NT2/D1 (cell line): ENCODE measurements at regions not wholly inside any gene's neighbourhood (a gene's known extent, or its start where the extent isn't known, plus 50 kb on each side); places are given as distances from the start of the nearest gene placed in this dataset.
A peak's percentile ranks its signal among the peaks of the same experiment; 100 is the strongest.

Experiments
- DNase-seq: peaks from one replicate; pipeline ENCODE4 v3.0.0-alpha.2; 2011; ENCODE audit warnings: low read depth, low spot score
- H3K27me3 ChIP-seq: 2 replicates; pipeline ENCODE4 v1.6.0; 2011; ENCODE audit warnings: mild to moderate bottlenecking; ENCODE audit not compliant: insufficient read length, insufficient read depth
- H3K36me3 ChIP-seq: 2 replicates; pipeline ENCODE4 v1.6.1; 2011; ENCODE audit warnings: mild to moderate bottlenecking, low read length, mixed read lengths; ENCODE audit not compliant: insufficient read depth, insufficient read length
- H3K4me1 ChIP-seq: 2 replicates; pipeline ENCODE4 v1.5.1; 2011; ENCODE audit not compliant: insufficient read depth, insufficient read length
- H3K4me3 ChIP-seq: 2 replicates; pipeline ENCODE4 v1.5.1; 2011; ENCODE audit warnings: low read depth; ENCODE audit not compliant: insufficient read length
- H3K9ac ChIP-seq: 2 replicates; pipeline ENCODE4 v1.6.0; 2011; ENCODE audit warnings: low read depth; ENCODE audit not compliant: insufficient read length
- H3K9me3 ChIP-seq: 2 replicates; pipeline ENCODE4 v1.5.1; 2011; ENCODE audit warnings: mild to moderate bottlenecking, low read length; ENCODE audit not compliant: insufficient read depth
- SUZ12 ChIP-seq: IDR thresholded peaks from 2 replicates; pipeline ENCODE4 v1.6.1; 2011; ENCODE audit not compliant: insufficient read length, insufficient read depth; ENCODE audit errors: extremely low read depth
- YY1 ChIP-seq: IDR thresholded peaks from 2 replicates; pipeline ENCODE4 v1.6.1; 2011; ENCODE audit not compliant: insufficient read length, insufficient read depth
- ZNF274 ChIP-seq: IDR thresholded peaks from 2 replicates; pipeline ENCODE4 v1.6.1; 2011; ENCODE audit warnings: mild to moderate bottlenecking, low read depth, low read length

GRCh38 chr2:51711766-51712165 lies 679.8 kb upstream of the NRXN1 start:
- TF ChIP-seq SUZ12 (no peak), ZNF274 (no peak), YY1 (no peak)

GRCh38 chr2:51710222-51710621 lies 678.3 kb upstream of the NRXN1 start:
- peak; percentile 28 for DNase-seq
- TF ChIP-seq SUZ12 (no peak), YY1 (no peak), ZNF274 (no peak)
- Histone ChIP-seq H3K36me3 (no peaks in the 10 kb centered on the region), H3K4me3 (no peak overlapping the region), H3K9me3 (no peaks in the 10 kb centered on the region), H3K4me1 (no peaks in the 10 kb centered on the region), H3K9ac (no peak overlapping the region), H3K27me3 (no peaks in the 10 kb centered on the region)

More at GRCh38 chr2:51711766-51712165, 679.8 kb upstream of the NRXN1 start:
- Histone ChIP-seq H3K9me3 (no peaks in the 10 kb centered on the region), H3K4me1 (no peaks in the 10 kb centered on the region), H3K36me3 (no peaks in the 10 kb centered on the region), H3K27me3 (no peaks in the 10 kb centered on the region), H3K4me3 (no peak overlapping the region), H3K9ac (no peak overlapping the region)
- DNase-seq: no peak

GRCh38 chr2:51707625-51708024 lies 675.7 kb upstream of the NRXN1 start:
- no peaks in the 10 kb centered on the region for H3K27me3 ChIP-seq
- no peaks in the 10 kb centered on the region for H3K4me1 ChIP-seq
- no peak overlapping the region for H3K9ac ChIP-seq
- no peak overlapping the region for H3K4me3 ChIP-seq
- no peaks in the 10 kb centered on the region for H3K9me3 ChIP-seq
- H3K36me3 ChIP-seq: no peaks in the 10 kb centered on the region
- DNase-seq: no peak
- TF ChIP-seq YY1 (no peak), ZNF274 (no peak), SUZ12 (no peak)

- H3K4me1 ChIP-seq: no peaks in the 10 kb centered on the region
- H3K36me3 ChIP-seq: no peaks in the 10 kb centered on the region
- H3K9ac ChIP-seq: no peak overlapping the region
- no peaks in the 10 kb centered on the region for H3K27me3 ChIP-seq
- no peaks in the 10 kb centered on the region for H3K9me3 ChIP-seq
- H3K4me3 ChIP-seq: no peak overlapping the region
- TF ChIP-seq ZNF274 (no peak), YY1 (no peak), SUZ12 (no peak)
- DNase-seq: no peak
Measured at GRCh38 chr2:51706220-51706619, 674.3 kb upstream of the NRXN1 start.

GRCh38 chr2:51705417-51705816 lies 673.5 kb upstream of the NRXN1 start:
- Histone ChIP-seq H3K27me3 (no peaks in the 10 kb centered on the region), H3K4me3 (no peak overlapping the region), H3K4me1 (no peaks in the 10 kb centered on the region), H3K9me3 (no peaks in the 10 kb centered on the region), H3K9ac (no peak overlapping the region), H3K36me3 (no peaks in the 10 kb centered on the region)
- no peak for TF ChIP-seq YY1
- no peak for DNase-seq

GRCh38 chr2:51698021-51698420 lies 666.1 kb upstream of the NRXN1 start:
- H3K9me3 ChIP-seq: no peaks in the 10 kb centered on the region
- H3K4me1 ChIP-seq: no peaks in the 10 kb centered on the region
- no peak for DNase-seq
- H3K4me3 ChIP-seq: no peak overlapping the region
- H3K36me3 ChIP-seq: no peaks in the 10 kb centered on the region
- no peak overlapping the region for H3K9ac ChIP-seq
- no peaks in the 10 kb centered on the region for H3K27me3 ChIP-seq
- TF ChIP-seq YY1 (no peak), ZNF274 (no peak), SUZ12 (no peak)

- H3K36me3 ChIP-seq: no peaks in the 10 kb centered on the region
- no peak overlapping the region for H3K9ac ChIP-seq
- no peaks in the 10 kb centered on the region for H3K27me3 ChIP-seq
- no peaks in the 10 kb centered on the region for H3K4me1 ChIP-seq
- no peak for DNase-seq
- no peaks in the 10 kb centered on the region for H3K9me3 ChIP-seq
- TF ChIP-seq ZNF274: no peak
- no peak for TF ChIP-seq YY1
- TF ChIP-seq SUZ12: no peak
- no peak overlapping the region for H3K4me3 ChIP-seq
Measured at GRCh38 chr2:51697095-51697494, 665.2 kb upstream of the NRXN1 start.

- H3K27me3 ChIP-seq: no peaks in the 10 kb centered on the region
- no peaks in the 10 kb centered on the region for H3K4me1 ChIP-seq
- no peaks in the 10 kb centered on the region for H3K36me3 ChIP-seq
- H3K9ac ChIP-seq: no peak overlapping the region
- no peaks in the 10 kb centered on the region for H3K9me3 ChIP-seq
- H3K4me3 ChIP-seq: no peak overlapping the region
- TF ChIP-seq YY1: no peak
- TF ChIP-seq SUZ12: no peak
- no peak for TF ChIP-seq ZNF274
- no peak for DNase-seq
Measured at GRCh38 chr2:51695531-51695930, 663.6 kb upstream of the NRXN1 start.
